HEK293 (cell line): ENCODE measurements at regions not wholly inside any gene's neighbourhood (a gene's known extent, or its start where the extent isn't known, plus 50 kb on each side); places are given as distances from the start of the nearest gene placed in this dataset.

Source experiments
- KLF10 ChIP-seq: fragments of 450-650 bp; IDR thresholded peaks from 2 replicates; pipeline ENCODE4 v1.5.1; 2018; ENCODE audit warnings: missing biosample characterization, mild to moderate bottlenecking, missing genetic modification characterization
- ZNF10 ChIP-seq: fragments of 450-650 bp; formaldehyde crosslinking; IDR thresholded peaks from 2 replicates; pipeline ENCODE4 v1.5.1; 2017; ENCODE audit warnings: missing biosample characterization, missing genetic modification characterization
- ZNF274 ChIP-seq, 2 experiments: fragments of 200-500 bp in 1 of 2; fragments of 450-650 bp in 1 of 2; sonication (Bioruptor generic) in 1 of 2; formaldehyde crosslinking in 1 of 2; IDR thresholded peaks; 2 replicates each; pipeline versions ENCODE4 v1.5.1 to v1.6.1; 2014 to 2016; ENCODE audit warnings: borderline replicate concordance in 1 of 2, inconsistent platforms in 1 of 2, low read length in 1 of 2, missing biosample characterization in 1 of 2, missing genetic modification characterization in 1 of 2
- TF ChIP-seq, protein P1 (sequence below): fragments of 450-650 bp; formaldehyde crosslinking; IDR thresholded peaks from 2 replicates; pipeline ENCODE4 v1.5.1; 2016; ENCODE audit warnings: missing biosample characterization, missing genetic modification characterization
- TF ChIP-seq, protein P2 (sequence below): fragments of 450-650 bp; formaldehyde crosslinking; IDR thresholded peaks from 2 replicates; pipeline ENCODE4 v1.5.1; 2016; ENCODE audit warnings: missing biosample characterization, missing genetic modification characterization
- TF ChIP-seq, protein P3 (sequence below): fragments of 450-650 bp; formaldehyde crosslinking; IDR thresholded peaks from 2 replicates; pipeline ENCODE4 v1.5.1; 2017; ENCODE audit warnings: missing biosample characterization, missing genetic modification characterization
- TF ChIP-seq, protein P4 (sequence below): fragments of 450-650 bp; formaldehyde crosslinking; IDR thresholded peaks from 2 replicates; pipeline ENCODE4 v1.5.1; 2016; ENCODE audit warnings: missing biosample characterization, missing genetic modification characterization
- TF ChIP-seq, protein P5 (sequence below): IDR thresholded peaks from 2 replicates; pipeline ENCODE4 v1.6.1; 2011; ENCODE audit warnings: mild to moderate bottlenecking, low read depth, low read length, borderline replicate concordance

DNA sequence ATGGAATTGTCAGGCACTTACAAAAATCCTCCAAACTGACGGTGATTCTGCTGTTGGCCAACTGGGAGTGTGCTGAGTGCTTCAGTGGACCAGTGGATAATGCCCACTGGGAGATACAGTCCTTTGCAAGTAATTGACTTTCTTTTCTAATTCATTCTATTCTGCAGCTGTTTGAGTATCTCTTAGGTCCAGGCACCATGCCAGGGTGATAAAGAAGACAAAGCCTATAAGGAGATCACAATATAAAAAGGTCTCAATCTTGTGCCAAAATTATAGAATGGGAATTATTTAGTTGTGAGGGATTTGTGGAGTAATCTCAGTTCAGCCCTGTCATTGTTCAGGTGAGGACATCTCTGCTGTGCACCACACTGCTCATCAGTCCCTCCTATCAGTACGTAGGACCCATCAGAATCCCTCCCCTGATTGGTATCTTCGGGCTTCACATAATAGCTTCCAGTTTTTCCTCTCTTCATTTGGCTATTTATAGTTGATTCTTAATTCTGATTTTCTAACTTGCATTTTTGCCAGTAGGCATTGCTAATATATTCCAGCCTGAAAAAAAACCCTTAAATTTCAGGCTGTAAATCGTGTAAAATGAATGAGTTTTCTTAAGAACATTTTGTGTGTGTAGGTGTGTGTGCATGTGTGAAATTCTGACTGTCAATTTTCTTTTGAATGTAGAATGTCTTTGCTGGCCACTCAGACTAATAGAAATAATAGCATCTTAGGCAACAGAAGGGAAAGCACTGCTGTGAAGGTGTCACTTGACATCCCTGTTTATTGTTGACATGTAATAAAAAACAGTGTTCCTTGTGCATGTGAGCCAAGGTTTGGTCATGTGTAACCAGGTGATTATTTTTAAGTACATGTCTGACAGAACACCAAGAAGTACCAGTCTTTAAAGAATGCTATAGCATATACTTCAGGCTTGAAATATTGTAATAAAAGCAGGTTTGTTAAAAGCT lies 457.6 kb upstream of the RGS6 start:
- TF ChIP-seq, protein P1, sequence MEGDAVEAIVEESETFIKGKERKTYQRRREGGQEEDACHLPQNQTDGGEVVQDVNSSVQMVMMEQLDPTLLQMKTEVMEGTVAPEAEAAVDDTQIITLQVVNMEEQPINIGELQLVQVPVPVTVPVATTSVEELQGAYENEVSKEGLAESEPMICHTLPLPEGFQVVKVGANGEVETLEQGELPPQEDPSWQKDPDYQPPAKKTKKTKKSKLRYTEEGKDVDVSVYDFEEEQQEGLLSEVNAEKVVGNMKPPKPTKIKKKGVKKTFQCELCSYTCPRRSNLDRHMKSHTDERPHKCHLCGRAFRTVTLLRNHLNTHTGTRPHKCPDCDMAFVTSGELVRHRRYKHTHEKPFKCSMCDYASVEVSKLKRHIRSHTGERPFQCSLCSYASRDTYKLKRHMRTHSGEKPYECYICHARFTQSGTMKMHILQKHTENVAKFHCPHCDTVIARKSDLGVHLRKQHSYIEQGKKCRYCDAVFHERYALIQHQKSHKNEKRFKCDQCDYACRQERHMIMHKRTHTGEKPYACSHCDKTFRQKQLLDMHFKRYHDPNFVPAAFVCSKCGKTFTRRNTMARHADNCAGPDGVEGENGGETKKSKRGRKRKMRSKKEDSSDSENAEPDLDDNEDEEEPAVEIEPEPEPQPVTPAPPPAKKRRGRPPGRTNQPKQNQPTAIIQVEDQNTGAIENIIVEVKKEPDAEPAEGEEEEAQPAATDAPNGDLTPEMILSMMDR: no peak
- TF ChIP-seq, protein P2, sequence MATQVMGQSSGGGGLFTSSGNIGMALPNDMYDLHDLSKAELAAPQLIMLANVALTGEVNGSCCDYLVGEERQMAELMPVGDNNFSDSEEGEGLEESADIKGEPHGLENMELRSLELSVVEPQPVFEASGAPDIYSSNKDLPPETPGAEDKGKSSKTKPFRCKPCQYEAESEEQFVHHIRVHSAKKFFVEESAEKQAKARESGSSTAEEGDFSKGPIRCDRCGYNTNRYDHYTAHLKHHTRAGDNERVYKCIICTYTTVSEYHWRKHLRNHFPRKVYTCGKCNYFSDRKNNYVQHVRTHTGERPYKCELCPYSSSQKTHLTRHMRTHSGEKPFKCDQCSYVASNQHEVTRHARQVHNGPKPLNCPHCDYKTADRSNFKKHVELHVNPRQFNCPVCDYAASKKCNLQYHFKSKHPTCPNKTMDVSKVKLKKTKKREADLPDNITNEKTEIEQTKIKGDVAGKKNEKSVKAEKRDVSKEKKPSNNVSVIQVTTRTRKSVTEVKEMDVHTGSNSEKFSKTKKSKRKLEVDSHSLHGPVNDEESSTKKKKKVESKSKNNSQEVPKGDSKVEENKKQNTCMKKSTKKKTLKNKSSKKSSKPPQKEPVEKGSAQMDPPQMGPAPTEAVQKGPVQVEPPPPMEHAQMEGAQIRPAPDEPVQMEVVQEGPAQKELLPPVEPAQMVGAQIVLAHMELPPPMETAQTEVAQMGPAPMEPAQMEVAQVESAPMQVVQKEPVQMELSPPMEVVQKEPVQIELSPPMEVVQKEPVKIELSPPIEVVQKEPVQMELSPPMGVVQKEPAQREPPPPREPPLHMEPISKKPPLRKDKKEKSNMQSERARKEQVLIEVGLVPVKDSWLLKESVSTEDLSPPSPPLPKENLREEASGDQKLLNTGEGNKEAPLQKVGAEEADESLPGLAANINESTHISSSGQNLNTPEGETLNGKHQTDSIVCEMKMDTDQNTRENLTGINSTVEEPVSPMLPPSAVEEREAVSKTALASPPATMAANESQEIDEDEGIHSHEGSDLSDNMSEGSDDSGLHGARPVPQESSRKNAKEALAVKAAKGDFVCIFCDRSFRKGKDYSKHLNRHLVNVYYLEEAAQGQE (tag by site-specific recombination): no peak
- TF ChIP-seq, protein P3, sequence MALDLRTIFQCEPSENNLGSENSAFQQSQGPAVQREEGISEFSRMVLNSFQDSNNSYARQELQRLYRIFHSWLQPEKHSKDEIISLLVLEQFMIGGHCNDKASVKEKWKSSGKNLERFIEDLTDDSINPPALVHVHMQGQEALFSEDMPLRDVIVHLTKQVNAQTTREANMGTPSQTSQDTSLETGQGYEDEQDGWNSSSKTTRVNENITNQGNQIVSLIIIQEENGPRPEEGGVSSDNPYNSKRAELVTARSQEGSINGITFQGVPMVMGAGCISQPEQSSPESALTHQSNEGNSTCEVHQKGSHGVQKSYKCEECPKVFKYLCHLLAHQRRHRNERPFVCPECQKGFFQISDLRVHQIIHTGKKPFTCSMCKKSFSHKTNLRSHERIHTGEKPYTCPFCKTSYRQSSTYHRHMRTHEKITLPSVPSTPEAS: no peak
- no peak for TF ChIP-seq ZNF274 (IDR thresholded peaks at IDR 0.05; ENCODE audit: low read length)
- no peak for TF ChIP-seq ZNF274 (tag by site-specific recombination; IDR thresholded peaks at IDR 0.05; ENCODE audit: borderline replicate concordance)
- no peak for TF ChIP-seq KLF10
- TF ChIP-seq, protein P4, sequence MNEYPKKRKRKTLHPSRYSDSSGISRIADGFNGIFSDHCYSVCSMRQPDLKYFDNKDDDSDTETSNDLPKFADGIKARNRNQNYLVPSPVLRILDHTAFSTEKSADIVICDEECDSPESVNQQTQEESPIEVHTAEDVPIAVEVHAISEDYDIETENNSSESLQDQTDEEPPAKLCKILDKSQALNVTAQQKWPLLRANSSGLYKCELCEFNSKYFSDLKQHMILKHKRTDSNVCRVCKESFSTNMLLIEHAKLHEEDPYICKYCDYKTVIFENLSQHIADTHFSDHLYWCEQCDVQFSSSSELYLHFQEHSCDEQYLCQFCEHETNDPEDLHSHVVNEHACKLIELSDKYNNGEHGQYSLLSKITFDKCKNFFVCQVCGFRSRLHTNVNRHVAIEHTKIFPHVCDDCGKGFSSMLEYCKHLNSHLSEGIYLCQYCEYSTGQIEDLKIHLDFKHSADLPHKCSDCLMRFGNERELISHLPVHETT (tag by site-specific recombination): no peak
- TF ChIP-seq, protein P5, sequence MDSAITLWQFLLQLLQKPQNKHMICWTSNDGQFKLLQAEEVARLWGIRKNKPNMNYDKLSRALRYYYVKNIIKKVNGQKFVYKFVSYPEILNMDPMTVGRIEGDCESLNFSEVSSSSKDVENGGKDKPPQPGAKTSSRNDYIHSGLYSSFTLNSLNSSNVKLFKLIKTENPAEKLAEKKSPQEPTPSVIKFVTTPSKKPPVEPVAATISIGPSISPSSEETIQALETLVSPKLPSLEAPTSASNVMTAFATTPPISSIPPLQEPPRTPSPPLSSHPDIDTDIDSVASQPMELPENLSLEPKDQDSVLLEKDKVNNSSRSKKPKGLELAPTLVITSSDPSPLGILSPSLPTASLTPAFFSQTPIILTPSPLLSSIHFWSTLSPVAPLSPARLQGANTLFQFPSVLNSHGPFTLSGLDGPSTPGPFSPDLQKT: no peak
- no peak for TF ChIP-seq ZNF10 (tag by site-specific recombination)
